KMS-11 (cell line): ENCODE measurements at regions not wholly inside any gene's neighbourhood (a gene's known extent, or its start where the extent isn't known, plus 50 kb on each side); places are given as distances from the start of the nearest gene placed in this dataset.

ENCODE experiments used
- H2AFZ ChIP-seq: fragments of 200-600 bp; sonication (generic); 2 replicates; pipeline ENCODE4 v1.6.1; 2016; ENCODE audit warnings: antibody characterized with exemption, mixed run types, low read depth
- H3K27ac ChIP-seq: fragments of 200-600 bp; sonication (generic); 2 replicates; pipeline ENCODE4 v1.6.1; 2016; ENCODE audit warnings: mild to moderate bottlenecking, mixed run types
- H3K27me3 ChIP-seq: fragments of 200-600 bp; sonication (generic); 2 replicates; pipeline ENCODE4 v1.6.1; 2017; ENCODE audit warnings: mild to moderate bottlenecking, low read depth, mixed run types, moderate library complexity; ENCODE audit not compliant: insufficient read depth
- H3K36me3 ChIP-seq: fragments of 200-600 bp; sonication (generic); 2 replicates; pipeline ENCODE4 v1.6.1; 2017; ENCODE audit warnings: mild to moderate bottlenecking, mixed run types; ENCODE audit not compliant: insufficient read depth
- H3K4me1 ChIP-seq: fragments of 200-600 bp; sonication (generic); 2 replicates; pipeline ENCODE4 v1.6.1; 2016; ENCODE audit warnings: mild to moderate bottlenecking, low read depth, mixed run types; ENCODE audit not compliant: poor library complexity, severe bottlenecking
- H3K4me2 ChIP-seq: fragments of 200-600 bp; sonication (generic); 2 replicates; pipeline ENCODE4 v1.7.0; 2016; ENCODE audit warnings: mild to moderate bottlenecking, mixed run types
- H3K4me3 ChIP-seq: fragments of 200-600 bp; sonication (generic); IDR thresholded peaks from 2 replicates; pipeline ENCODE4 v1.6.1; 2017; ENCODE audit warnings: low read depth, low read length, mixed read lengths; ENCODE audit not compliant: insufficient read depth
- H3K79me2 ChIP-seq: fragments of 200-600 bp; sonication (generic); 2 replicates; pipeline ENCODE4 v1.6.1; 2016; ENCODE audit warnings: low read depth, mixed run types; ENCODE audit not compliant: insufficient read depth
- H3K9ac ChIP-seq: fragments of 200-600 bp; sonication (generic); 2 replicates; pipeline ENCODE4 v1.6.1; 2016; ENCODE audit warnings: mild to moderate bottlenecking, mixed run types
- H4K20me1 ChIP-seq: fragments of 200-600 bp; sonication (generic); 2 replicates; pipeline ENCODE4 v1.6.1; 2016; ENCODE audit warnings: mild to moderate bottlenecking, mixed run types; ENCODE audit not compliant: insufficient read depth
- TF ChIP-seq, protein P1 (sequence below): fragments of 200-600 bp; sonication (generic); conservative IDR thresholded peaks from 2 replicates; pipeline ENCODE4 v1.6.1; 2017; ENCODE audit warnings: low read depth, mild to moderate bottlenecking, antibody characterized with exemption, low read length, moderate library complexity, mixed read lengths

DNA sequence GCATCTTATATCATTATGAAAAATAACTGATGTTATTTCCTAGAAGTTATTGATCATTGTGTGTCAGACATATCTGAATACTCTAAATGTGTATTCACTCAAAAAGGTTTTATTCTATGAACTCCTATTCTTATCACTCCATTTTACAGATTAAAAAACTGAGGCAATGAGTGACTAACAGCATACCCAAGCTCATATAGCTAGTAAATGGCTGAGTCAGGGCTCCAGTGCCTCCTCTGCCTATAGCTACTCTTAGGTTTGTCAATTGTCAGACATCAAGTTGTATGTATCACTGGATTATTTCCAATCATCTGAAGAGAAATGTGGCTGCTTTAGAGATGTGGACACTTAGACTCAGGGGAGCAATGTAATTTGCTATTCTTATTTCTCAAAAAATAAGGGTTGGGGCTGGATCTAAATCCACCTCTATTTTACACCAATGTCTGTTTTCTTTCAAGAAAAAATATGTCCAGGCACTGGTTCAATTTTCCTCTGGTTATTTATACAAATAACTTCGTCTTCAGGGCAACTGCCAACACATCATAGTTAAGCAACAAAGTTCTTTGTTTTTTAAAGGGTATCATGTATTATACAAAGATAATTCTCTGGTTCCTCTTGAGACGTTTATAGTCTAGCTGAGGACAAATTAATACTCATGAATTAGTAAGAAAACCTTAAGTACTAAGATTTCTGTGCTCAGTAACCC lies 328.9 kb upstream of the MAF start:
- no peaks in the 10 kb centered on the region for H4K20me1 ChIP-seq
- no peak overlapping the region for H3K9ac ChIP-seq
- no peaks in the 10 kb centered on the region for H3K27me3 ChIP-seq
- no peaks in the 10 kb centered on the region for H3K4me1 ChIP-seq
- no peak overlapping the region for H3K27ac ChIP-seq
- H3K36me3 ChIP-seq = no peaks in the 10 kb centered on the region
- H2AFZ ChIP-seq = no peak overlapping the region
- no peaks in the 10 kb centered on the region for H3K79me2 ChIP-seq
- H3K4me3 ChIP-seq = no peak overlapping the region
- TF ChIP-seq, protein P1, sequence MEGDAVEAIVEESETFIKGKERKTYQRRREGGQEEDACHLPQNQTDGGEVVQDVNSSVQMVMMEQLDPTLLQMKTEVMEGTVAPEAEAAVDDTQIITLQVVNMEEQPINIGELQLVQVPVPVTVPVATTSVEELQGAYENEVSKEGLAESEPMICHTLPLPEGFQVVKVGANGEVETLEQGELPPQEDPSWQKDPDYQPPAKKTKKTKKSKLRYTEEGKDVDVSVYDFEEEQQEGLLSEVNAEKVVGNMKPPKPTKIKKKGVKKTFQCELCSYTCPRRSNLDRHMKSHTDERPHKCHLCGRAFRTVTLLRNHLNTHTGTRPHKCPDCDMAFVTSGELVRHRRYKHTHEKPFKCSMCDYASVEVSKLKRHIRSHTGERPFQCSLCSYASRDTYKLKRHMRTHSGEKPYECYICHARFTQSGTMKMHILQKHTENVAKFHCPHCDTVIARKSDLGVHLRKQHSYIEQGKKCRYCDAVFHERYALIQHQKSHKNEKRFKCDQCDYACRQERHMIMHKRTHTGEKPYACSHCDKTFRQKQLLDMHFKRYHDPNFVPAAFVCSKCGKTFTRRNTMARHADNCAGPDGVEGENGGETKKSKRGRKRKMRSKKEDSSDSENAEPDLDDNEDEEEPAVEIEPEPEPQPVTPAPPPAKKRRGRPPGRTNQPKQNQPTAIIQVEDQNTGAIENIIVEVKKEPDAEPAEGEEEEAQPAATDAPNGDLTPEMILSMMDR = no peak
- no peak overlapping the region for H3K4me2 ChIP-seq

DNA sequence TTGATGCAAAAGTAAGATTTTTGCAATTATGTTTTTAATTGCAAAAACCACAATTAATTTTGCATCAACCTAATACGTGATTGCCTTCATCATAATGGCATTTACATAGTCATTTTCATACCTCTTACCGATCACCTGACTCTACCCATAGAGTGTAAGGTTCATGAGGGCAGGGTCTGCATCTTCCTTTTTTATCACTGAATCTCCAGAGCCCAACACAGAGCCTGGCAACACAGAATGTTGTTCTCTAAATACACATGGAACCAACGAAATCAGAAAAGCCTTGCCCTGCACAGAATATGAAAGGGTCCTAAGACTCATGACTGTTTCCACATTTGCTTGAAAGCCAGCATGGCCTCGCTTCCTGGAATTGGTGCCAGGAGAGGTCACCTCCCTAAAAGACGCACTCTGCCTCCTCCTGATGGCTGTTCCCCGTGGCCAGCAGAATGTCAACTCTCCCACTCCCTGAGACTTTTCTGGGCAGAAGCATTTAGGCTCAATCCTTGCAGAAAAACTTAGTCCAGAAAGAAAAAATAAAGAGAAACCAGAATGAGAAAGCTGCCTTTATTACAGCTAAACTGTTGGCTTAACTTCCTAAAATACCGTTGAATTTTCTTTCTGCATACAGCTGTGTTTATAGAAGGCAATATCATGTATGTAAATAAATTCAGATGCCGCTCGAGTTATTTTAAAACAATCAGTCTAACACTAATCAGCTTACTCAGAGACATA lies 327.8 kb upstream of the MAF start:
- Histone ChIP-seq H4K20me1 (no peaks in the 10 kb centered on the region), H3K4me2 (no peak overlapping the region), H3K4me3 (no peak overlapping the region), H3K79me2 (no peaks in the 10 kb centered on the region), H3K36me3 (no peaks in the 10 kb centered on the region), H3K27me3 (no peaks in the 10 kb centered on the region), H3K9ac (no peak overlapping the region), H3K27ac (no peak overlapping the region), H3K4me1 (no peaks in the 10 kb centered on the region), H2AFZ (no peak overlapping the region)
- TF ChIP-seq, protein P1 = no peak

DNA sequence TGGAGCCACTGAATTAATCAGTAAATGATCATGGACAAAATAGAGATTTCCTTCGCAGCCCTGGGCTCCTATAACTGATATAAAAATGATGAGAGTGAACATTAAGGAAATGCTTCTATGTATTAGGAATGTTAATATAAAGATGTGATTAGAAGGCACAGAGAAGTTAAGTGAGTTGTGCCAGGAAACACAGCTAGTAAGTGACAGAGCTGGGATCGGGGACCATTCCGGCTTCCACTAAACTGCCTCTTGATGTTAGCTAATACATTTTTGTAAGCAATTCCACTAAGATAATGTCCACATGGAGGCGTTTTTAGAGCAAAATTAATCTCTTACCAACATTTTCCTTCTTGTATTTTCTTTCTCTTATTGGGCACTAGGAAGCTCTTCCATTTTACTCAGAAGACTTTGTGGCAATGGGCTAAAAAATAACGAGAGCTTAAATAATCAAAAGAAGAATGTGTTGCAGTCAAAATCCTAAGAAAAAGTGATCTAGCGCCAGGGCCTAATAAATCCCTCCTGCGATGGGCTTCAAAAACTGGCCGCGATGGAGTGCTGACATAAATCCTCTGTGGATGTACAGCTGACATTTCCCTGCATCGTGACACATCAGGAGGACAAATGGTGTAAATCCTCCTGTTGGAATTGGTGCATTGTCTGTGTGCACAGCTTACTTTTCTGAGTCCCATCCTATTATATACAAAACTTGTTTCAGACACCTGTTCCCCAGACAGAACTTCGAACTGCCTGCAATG lies 326.1 kb upstream of the MAF start:
- H4K20me1 ChIP-seq = no peaks in the 10 kb centered on the region
- no peaks in the 10 kb centered on the region for H3K36me3 ChIP-seq
- no peak overlapping the region for H3K4me3 ChIP-seq
- no peak overlapping the region for H3K4me2 ChIP-seq
- TF ChIP-seq, protein P1 = no peak
- H3K27me3 ChIP-seq = no peaks in the 10 kb centered on the region
- no peaks in the 10 kb centered on the region for H3K79me2 ChIP-seq
- no peak overlapping the region for H2AFZ ChIP-seq
- H3K4me1 ChIP-seq = peaks cover 1% of the 10 kb centered on the region
- no peak overlapping the region for H3K27ac ChIP-seq
- no peak overlapping the region for H3K9ac ChIP-seq

DNA sequence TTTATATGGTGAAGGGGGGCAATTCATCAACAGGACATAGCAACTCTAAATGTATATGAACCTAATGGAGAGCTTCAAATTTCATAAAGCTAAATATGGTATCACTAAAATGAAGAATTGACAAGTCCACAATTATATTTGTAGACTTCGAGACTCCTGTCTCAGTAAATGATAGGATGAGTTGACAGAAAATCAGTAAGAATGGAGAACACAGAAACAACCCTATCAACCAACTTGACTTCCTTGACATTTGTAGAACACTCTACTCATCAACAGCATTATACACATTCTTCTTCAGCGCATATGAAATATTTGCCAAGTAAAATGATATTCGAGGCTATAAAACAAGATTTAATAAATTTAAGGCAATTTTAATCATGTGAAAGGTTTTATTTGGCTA lies 322.9 kb upstream of the MAF start:
- Histone ChIP-seq H4K20me1 (no peaks in the 10 kb centered on the region), H2AFZ (no peak overlapping the region), H3K4me1 (peaks cover 33% of the 10 kb centered on the region), H3K36me3 (no peaks in the 10 kb centered on the region), H3K27ac (no peak overlapping the region), H3K4me2 (no peak overlapping the region), H3K79me2 (no peaks in the 10 kb centered on the region), H3K4me3 (no peak overlapping the region), H3K9ac (no peak overlapping the region), H3K27me3 (no peaks in the 10 kb centered on the region)
- TF ChIP-seq, protein P1 = no peak
